Nephron (organoid): ENCODE measurements at regions not wholly inside any gene's neighbourhood (a gene's known extent, or its start where the extent isn't known, plus 50 kb on each side); places are given as distances from the start of the nearest gene placed in this dataset.

Experiments used
- H3K27ac Mint-ChIP-seq, 3 experiments: 2 replicates each; pipeline ENCODE4 v1.8.0; 2020; ENCODE audit warnings: mixed read lengths in 3 of 3, mild to moderate bottlenecking in 2 of 3, moderate library complexity in 1 of 3
- H3K27me3 Mint-ChIP-seq: 2 replicates; pipeline ENCODE4 v1.8.0; 2021; ENCODE audit warnings: low read depth, mild to moderate bottlenecking, moderate library complexity, mixed read lengths
- H3K36me3 Mint-ChIP-seq: 2 replicates; pipeline ENCODE4 v1.8.0; 2020; ENCODE audit warnings: low read depth, mixed read lengths
- H3K4me1 Mint-ChIP-seq: 2 replicates; pipeline ENCODE4 v1.8.0; 2020; ENCODE audit warnings: mixed read lengths
- H3K4me3 Mint-ChIP-seq, 3 experiments: 2 replicates each; pipeline ENCODE4 v1.8.0; 2020; ENCODE audit warnings: mild to moderate bottlenecking in 3 of 3, mixed read lengths in 3 of 3, moderate library complexity in 2 of 3
- H3K9me3 Mint-ChIP-seq: 2 replicates; pipeline ENCODE4 v1.8.0; 2020; ENCODE audit warnings: mixed read lengths
- CTCF ChIP-seq, 3 experiments: fragments of 200-600 bp; sonication (generic); IDR thresholded peaks; one replicate each; pipeline ENCODE4 v1.5.0; 2021; ENCODE audit warnings: antibody characterized with exemption in 3 of 3; ENCODE audit not compliant: unreplicated experiment in 3 of 3

GRCh38 chr4:132245319-132245718 is 903.8 kb upstream of the PCDH10 start:
- no peaks in the 10 kb centered on the region for H3K27me3 Mint-ChIP-seq
- no peak overlapping the region for H3K4me3 Mint-ChIP-seq
- H3K4me1 Mint-ChIP-seq: no peaks in the 10 kb centered on the region
- H3K9me3 Mint-ChIP-seq: peaks cover 6% of the 10 kb centered on the region
- H3K27ac Mint-ChIP-seq: no peak overlapping the region
- H3K36me3 Mint-ChIP-seq: no peaks in the 10 kb centered on the region
- TF ChIP-seq CTCF (IDR thresholded peaks at IDR 0.05; ENCODE audit: unreplicated experiment in 3 of 3): no peak

- Mint-ChIP-seq H3K27me3 (no peaks in the 10 kb centered on the region), H3K27ac (no peak overlapping the region), H3K4me3 (no peak overlapping the region), H3K4me1 (no peaks in the 10 kb centered on the region), H3K9me3 (peaks cover 5% of the 10 kb centered on the region), H3K36me3 (no peaks in the 10 kb centered on the region)
- TF ChIP-seq CTCF (IDR thresholded peaks at IDR 0.05; ENCODE audit: unreplicated experiment in 3 of 3): no peak
Observed at GRCh38 chr4:132264176-132264575, 884.9 kb upstream of the PCDH10 start.

- Mint-ChIP-seq H3K4me3 (no peak overlapping the region), H3K27me3 (no peaks in the 10 kb centered on the region), H3K4me1 (no peaks in the 10 kb centered on the region), H3K27ac (no peak overlapping the region), H3K36me3 (no peaks in the 10 kb centered on the region), H3K9me3 (peaks cover 3% of the 10 kb centered on the region)
- no peak for TF ChIP-seq CTCF (IDR thresholded peaks at IDR 0.05; ENCODE audit: unreplicated experiment in 3 of 3)
Observed at GRCh38 chr4:132266374-132266773, 882.7 kb upstream of the PCDH10 start.

- H3K4me1 Mint-ChIP-seq: no peaks in the 10 kb centered on the region
- H3K9me3 Mint-ChIP-seq: peaks cover 3% of the 10 kb centered on the region
- no peak overlapping the region for H3K27ac Mint-ChIP-seq
- no peaks in the 10 kb centered on the region for H3K27me3 Mint-ChIP-seq
- H3K36me3 Mint-ChIP-seq: no peaks in the 10 kb centered on the region
- no peak for TF ChIP-seq CTCF (IDR thresholded peaks at IDR 0.05; ENCODE audit: unreplicated experiment in 3 of 3)
- no peak overlapping the region for H3K4me3 Mint-ChIP-seq
Observed at GRCh38 chr4:132267321-132267720, 881.8 kb upstream of the PCDH10 start.

GRCh38 chr4:132269303-132269990 is 879.6 kb upstream of the PCDH10 start:
- Mint-ChIP-seq H3K27me3 (no peaks in the 10 kb centered on the region), H3K27ac (no peak overlapping the region), H3K9me3 (no peaks in the 10 kb centered on the region), H3K36me3 (no peaks in the 10 kb centered on the region), H3K4me1 (no peaks in the 10 kb centered on the region), H3K4me3 (no peak overlapping the region)
- TF ChIP-seq CTCF (IDR thresholded peaks at IDR 0.05; ENCODE audit: unreplicated experiment in 3 of 3): no peak

- H3K9me3 Mint-ChIP-seq: peaks cover 3% of the 10 kb centered on the region
- H3K27me3 Mint-ChIP-seq: no peaks in the 10 kb centered on the region
- no peak for TF ChIP-seq CTCF (IDR thresholded peaks at IDR 0.05; ENCODE audit: unreplicated experiment in 3 of 3)
- no peaks in the 10 kb centered on the region for H3K36me3 Mint-ChIP-seq
- H3K4me1 Mint-ChIP-seq: no peaks in the 10 kb centered on the region
- no peak overlapping the region for H3K4me3 Mint-ChIP-seq
- H3K27ac Mint-ChIP-seq: no peak overlapping the region
Observed at GRCh38 chr4:132275583-132276121, 873.4 kb upstream of the PCDH10 start.
